ENCODE measurements at regions not wholly inside any gene's neighbourhood (a gene's known extent, or its start where the extent isn't known, plus 50 kb on each side); places are given as distances from the start of the nearest gene placed in this dataset.

GRCh38 chr12:84764001-84764400, 148.6 kb downstream of the SLC6A15 start:
- Mint-ChIP-seq H3K4me1 (no peaks in the 10 kb centered on the region), H3K27ac (no peak overlapping the region)
- DNase-seq (ENCODE audit: low spot score in 2 of 2) = no peak

GRCh38 chr12:84763107-84763506, 149.5 kb downstream of the SLC6A15 start:
- Mint-ChIP-seq H3K36me3 (no peaks in the 10 kb centered on the region), H3K27ac (no peak overlapping the region), H3K9me3 (peaks cover 8% of the 10 kb centered on the region), H3K4me3 (no peak overlapping the region), H3K4me1 (no peaks in the 10 kb centered on the region)
- ATAC-seq (no peak), DNase-seq (ENCODE audit: low spot score in 2 of 2) (no peak)

More at GRCh38 chr12:84764001-84764400, 148.6 kb downstream of the SLC6A15 start:
- ATAC-seq = no peak
- Mint-ChIP-seq H3K4me3 (no peak overlapping the region), H3K9me3 (peaks cover 3% of the 10 kb centered on the region), H3K36me3 (no peaks in the 10 kb centered on the region)

GRCh38 chr12:84760091-84760865, 152.3 kb downstream of the SLC6A15 start:
- no peak overlapping the region for H3K27ac Mint-ChIP-seq

GRCh38 chr12:84757978-84758377, 154.6 kb downstream of the SLC6A15 start:
- Mint-ChIP-seq H3K9me3 (peaks cover 6% of the 10 kb centered on the region), H3K27ac (no peak overlapping the region), H3K4me1 (no peaks in the 10 kb centered on the region), H3K4me3 (no peak overlapping the region), H3K36me3 (no peaks in the 10 kb centered on the region)
- DNase-seq (ENCODE audit: low spot score in 2 of 2) (no peak), ATAC-seq (no peak)

More at GRCh38 chr12:84760091-84760865, 152.3 kb downstream of the SLC6A15 start:
- Mint-ChIP-seq H3K9me3 (peaks cover 6% of the 10 kb centered on the region), H3K4me1 (no peaks in the 10 kb centered on the region), H3K36me3 (no peaks in the 10 kb centered on the region), H3K4me3 (no peak overlapping the region)
- DNase-seq (ENCODE audit: low spot score in 2 of 2) (no peak), ATAC-seq (no peak)

GRCh38 chr12:84756961-84757360, 155.6 kb downstream of the SLC6A15 start:
- Mint-ChIP-seq H3K9me3 (peaks cover 6% of the 10 kb centered on the region), H3K36me3 (no peaks in the 10 kb centered on the region), H3K27ac (no peak overlapping the region), H3K4me3 (no peak overlapping the region), H3K4me1 (no peaks in the 10 kb centered on the region)
- DNase-seq (ENCODE audit: low spot score in 2 of 2) (no peak), ATAC-seq (no peak)

GRCh38 chr12:84745127-84745526, 167.5 kb downstream of the SLC6A15 start:
- ATAC-seq (no peak), DNase-seq (ENCODE audit: low spot score in 2 of 2) (no peak)
- Mint-ChIP-seq H3K9me3 (peaks cover 3% of the 10 kb centered on the region), H3K4me3 (no peak overlapping the region), H3K36me3 (no peaks in the 10 kb centered on the region), H3K4me1 (no peaks in the 10 kb centered on the region), H3K27ac (no peak overlapping the region)

GRCh38 chr12:84741692-84742091, 170.9 kb downstream of the SLC6A15 start:
- Mint-ChIP-seq H3K27ac (no peak overlapping the region), H3K4me1 (no peaks in the 10 kb centered on the region), H3K9me3 (no peaks in the 10 kb centered on the region), H3K4me3 (no peak overlapping the region), H3K36me3 (no peaks in the 10 kb centered on the region)
- ATAC-seq (no peak), DNase-seq (ENCODE audit: low spot score in 2 of 2) (no peak)

GRCh38 chr12:84741031-84741430, 171.6 kb downstream of the SLC6A15 start:
- no peaks in the 10 kb centered on the region for H3K36me3 Mint-ChIP-seq

GRCh38 chr12:84740602-84741001, 172.0 kb downstream of the SLC6A15 start:
- ATAC-seq (no peak), DNase-seq (ENCODE audit: low spot score in 2 of 2) (no peak)
- H3K4me1 Mint-ChIP-seq = no peaks in the 10 kb centered on the region
- H3K4me3 Mint-ChIP-seq = no peak overlapping the region
- H3K9me3 Mint-ChIP-seq = no peaks in the 10 kb centered on the region
- no peaks in the 10 kb centered on the region for H3K36me3 Mint-ChIP-seq
- no peak overlapping the region for H3K27ac Mint-ChIP-seq

More at GRCh38 chr12:84741031-84741430, 171.6 kb downstream of the SLC6A15 start:
- ATAC-seq (no peak), DNase-seq (ENCODE audit: low spot score in 2 of 2) (no peak)
- Mint-ChIP-seq H3K9me3 (no peaks in the 10 kb centered on the region), H3K4me1 (no peaks in the 10 kb centered on the region), H3K4me3 (no peak overlapping the region), H3K27ac (no peak overlapping the region)

- no peak for ATAC-seq
- no peaks in the 10 kb centered on the region for H3K9me3 Mint-ChIP-seq
- no peaks in the 10 kb centered on the region for H3K36me3 Mint-ChIP-seq
- H3K4me1 Mint-ChIP-seq = no peaks in the 10 kb centered on the region
- H3K4me3 Mint-ChIP-seq = no peak overlapping the region
- H3K27ac Mint-ChIP-seq = no peak overlapping the region
- no peak for DNase-seq (ENCODE audit: low spot score in 2 of 2)
These were observed 174.1 kb downstream of the SLC6A15 start for GRCh38 chr12:84738481-84738972.

GRCh38 chr12:84732828-84733340, 179.7 kb downstream of the SLC6A15 start:
- no peaks in the 10 kb centered on the region for H3K36me3 Mint-ChIP-seq
- ATAC-seq = no peak

GRCh38 chr12:84730561-84731162, 181.9 kb downstream of the SLC6A15 start:
- H3K4me1 Mint-ChIP-seq = no peaks in the 10 kb centered on the region
- peaks cover 4% of the 10 kb centered on the region for H3K9me3 Mint-ChIP-seq
- ATAC-seq (no peak), DNase-seq (ENCODE audit: low spot score in 2 of 2) (no peak)
- no peak overlapping the region for H3K4me3 Mint-ChIP-seq
- H3K36me3 Mint-ChIP-seq = no peaks in the 10 kb centered on the region
- no peak overlapping the region for H3K27ac Mint-ChIP-seq

More at GRCh38 chr12:84732828-84733340, 179.7 kb downstream of the SLC6A15 start:
- H3K4me1 Mint-ChIP-seq = no peaks in the 10 kb centered on the region
- H3K9me3 Mint-ChIP-seq = no peaks in the 10 kb centered on the region
- DNase-seq (ENCODE audit: low spot score in 2 of 2) = no peak
- no peak overlapping the region for H3K27ac Mint-ChIP-seq
- H3K4me3 Mint-ChIP-seq = no peak overlapping the region

- no peak overlapping the region for H3K27ac Mint-ChIP-seq
- H3K4me3 Mint-ChIP-seq = no peak overlapping the region
- H3K9me3 Mint-ChIP-seq = peaks cover 6% of the 10 kb centered on the region
- DNase-seq (ENCODE audit: low spot score in 2 of 2) (no peak), ATAC-seq (no peak)
- no peaks in the 10 kb centered on the region for H3K36me3 Mint-ChIP-seq
- H3K4me1 Mint-ChIP-seq = no peaks in the 10 kb centered on the region
These were observed 184.6 kb downstream of the SLC6A15 start for GRCh38 chr12:84727961-84728360.

GRCh38 chr12:84726780-84727179, 185.8 kb downstream of the SLC6A15 start:
- ATAC-seq = no peak
- no peak overlapping the region for H3K27ac Mint-ChIP-seq
- H3K4me3 Mint-ChIP-seq = no peak overlapping the region
- H3K9me3 Mint-ChIP-seq = peaks cover 6% of the 10 kb centered on the region
- H3K36me3 Mint-ChIP-seq = no peaks in the 10 kb centered on the region
- no peak for DNase-seq (ENCODE audit: low spot score in 2 of 2)
- H3K4me1 Mint-ChIP-seq = no peaks in the 10 kb centered on the region

- Mint-ChIP-seq H3K4me1 (no peaks in the 10 kb centered on the region), H3K4me3 (no peak overlapping the region), H3K36me3 (no peaks in the 10 kb centered on the region), H3K9me3 (peaks cover 6% of the 10 kb centered on the region), H3K27ac (no peak overlapping the region)
- DNase-seq (ENCODE audit: low spot score in 2 of 2) (no peak), ATAC-seq (no peak)
These were observed 188.6 kb downstream of the SLC6A15 start for GRCh38 chr12:84723988-84724387.

GRCh38 chr12:84719997-84720396, 192.6 kb downstream of the SLC6A15 start:
- DNase-seq (ENCODE audit: low spot score in 2 of 2) (no peak), ATAC-seq (no peak)
- H3K27ac Mint-ChIP-seq = no peak overlapping the region
- no peak overlapping the region for H3K4me3 Mint-ChIP-seq
- H3K4me1 Mint-ChIP-seq = no peaks in the 10 kb centered on the region
- H3K36me3 Mint-ChIP-seq = no peaks in the 10 kb centered on the region
- peaks cover 5% of the 10 kb centered on the region for H3K9me3 Mint-ChIP-seq

Data from stimulated activated effector memory CD8-positive, alpha-beta T cell treated with anti-CD3 and anti-CD28 coated beads, Interleukin-12 subunit alpha, Interleukin-12 subunit beta, amount 100 ng/mL, for 72 hours (primary cell).